ENCODE measurements at regions not wholly inside any gene's neighbourhood (a gene's known extent, or its start where the extent isn't known, plus 50 kb on each side); places are given as distances from the start of the nearest gene placed in this dataset.

- no peak for DNase-seq
Measured at GRCh38 chr12:76216585-76217472, 131.4 kb downstream of the BBS10 start.

DNA sequence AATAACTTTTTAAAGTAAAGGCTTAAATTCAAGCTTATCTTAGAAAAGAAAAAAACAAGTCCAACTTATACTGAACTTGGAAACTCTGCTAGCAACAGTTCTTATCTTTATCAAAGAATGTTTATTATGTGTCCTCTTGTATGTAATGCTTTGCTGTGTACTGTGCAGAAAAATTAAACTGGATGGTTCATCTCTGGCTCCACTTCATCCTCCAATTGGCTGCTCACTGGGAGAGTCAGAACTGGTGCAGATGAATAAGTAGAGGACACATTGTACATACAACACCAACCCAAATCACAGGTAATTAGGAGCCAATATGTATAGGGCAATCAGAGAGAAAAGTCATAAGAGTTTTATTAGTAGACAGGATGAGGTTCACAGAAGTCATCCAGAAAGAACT, 123.6 kb upstream of the NAP1L1 start:
- no peak for DNase-seq

DNA sequence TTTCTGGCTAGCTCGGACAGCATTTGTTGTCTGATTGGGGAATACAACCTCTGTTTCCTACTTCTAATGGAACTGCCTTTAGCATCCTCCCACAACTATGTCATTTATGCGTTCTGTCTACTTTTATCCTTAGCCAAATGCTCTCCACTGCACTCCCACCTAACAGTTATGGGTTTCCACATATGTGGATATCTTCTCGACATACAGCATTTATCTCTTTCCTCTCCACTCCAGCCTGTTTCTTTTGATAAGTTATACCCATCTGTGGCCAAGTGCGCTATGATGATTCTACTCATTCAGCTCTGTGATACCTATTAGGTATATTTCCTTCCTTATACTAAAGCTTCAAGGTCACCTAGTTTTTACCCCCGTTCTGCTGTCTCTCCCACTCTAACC, 122.2 kb upstream of the NAP1L1 start:
- DNase-seq, result no peak

DNA sequence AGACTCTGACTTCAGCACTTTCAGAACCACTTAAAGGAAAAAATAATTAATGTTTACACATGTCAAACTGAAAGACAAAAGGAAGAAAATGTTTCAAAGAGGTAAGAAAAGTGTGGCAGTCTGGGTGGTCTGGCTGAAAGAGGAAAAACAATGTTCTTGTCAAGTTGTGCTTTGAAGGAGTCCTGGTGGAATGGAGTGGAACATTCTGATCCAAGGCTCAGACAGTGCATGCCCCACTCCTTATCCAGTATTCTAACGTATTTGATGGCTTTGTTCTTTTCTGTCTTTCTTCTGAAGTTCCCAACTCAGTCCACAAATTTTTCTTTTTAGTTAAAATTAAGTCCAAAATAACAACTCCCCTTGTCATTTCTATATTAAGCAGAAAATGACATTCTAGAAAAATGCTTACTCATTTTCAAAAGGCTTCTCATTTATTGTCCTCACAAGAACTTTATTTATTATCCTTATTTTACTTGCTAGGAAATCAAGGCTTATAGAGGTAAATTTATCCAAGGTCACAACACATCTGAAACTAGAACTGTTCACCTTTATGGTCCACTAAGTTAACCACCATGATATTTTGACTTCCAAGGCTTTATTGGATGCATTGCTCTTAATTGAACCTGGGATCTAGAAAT, 121.7 kb upstream of the NAP1L1 start:
- DNase-seq, result no peak

DNA sequence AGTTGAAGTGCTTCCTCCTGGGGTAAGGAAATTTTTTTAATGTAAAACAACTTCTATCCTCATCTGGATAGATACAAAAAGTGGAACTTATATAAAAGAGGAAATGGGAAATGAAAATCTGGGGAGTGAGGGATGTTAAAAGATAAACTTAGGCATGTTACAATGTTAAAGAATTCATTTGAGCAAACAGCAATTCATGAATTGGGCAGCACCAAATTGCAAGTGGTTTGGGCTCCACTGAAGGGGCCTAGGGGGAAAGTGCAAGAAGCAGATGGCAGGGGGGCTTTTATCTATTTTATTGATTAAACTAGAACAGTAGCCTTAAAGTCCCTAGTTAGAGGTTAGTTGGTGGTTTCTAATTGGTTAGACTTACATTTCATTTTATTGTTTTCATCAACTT, 118.1 kb upstream of the NAP1L1 start:
- no peak for DNase-seq

DNA sequence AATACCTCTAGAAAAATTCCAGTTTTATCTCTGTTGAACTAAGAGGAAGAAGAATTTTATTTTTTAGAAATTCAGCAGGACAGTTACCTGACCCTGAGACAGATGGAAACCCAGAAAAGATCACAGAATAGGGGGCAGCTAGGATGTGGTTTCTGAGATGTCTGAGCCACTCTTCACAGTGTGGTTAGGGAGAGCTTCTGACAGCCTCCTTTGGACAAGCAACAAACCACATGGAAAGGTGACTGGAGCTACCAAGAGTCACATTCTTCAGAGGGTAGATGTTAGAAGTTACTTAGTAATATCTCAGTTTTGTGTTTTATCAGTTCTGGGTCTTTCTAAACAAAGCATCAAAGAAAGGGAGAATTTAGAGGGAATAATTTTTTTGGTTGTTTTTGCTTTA, 117.3 kb upstream of the NAP1L1 start:
- no peak for DNase-seq

- DNase-seq, result no peak
Measured at GRCh38 chr12:76201316-76201715, 116.8 kb upstream of the NAP1L1 start.

- DNase-seq, result no peak
Measured at GRCh38 chr12:76199808-76200207, 115.3 kb upstream of the NAP1L1 start.

DNA sequence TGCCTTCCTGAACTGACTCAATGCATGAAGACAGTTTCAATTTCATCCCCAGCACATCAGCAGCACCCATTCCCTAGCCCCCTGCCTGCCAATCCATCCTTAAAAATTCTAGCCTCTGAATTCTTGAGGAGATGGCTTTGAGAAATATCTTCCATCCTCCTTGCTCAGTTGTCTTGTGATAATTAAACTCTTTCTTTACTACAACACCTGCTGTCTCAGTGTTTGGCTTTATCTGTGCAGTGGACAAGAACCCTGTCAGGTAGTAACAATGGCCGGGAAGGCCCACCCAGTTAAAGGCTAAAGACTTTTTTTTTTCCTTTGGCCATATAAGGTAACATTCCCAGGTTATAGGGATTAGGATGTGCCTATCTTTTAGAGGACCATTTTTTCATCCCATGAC, 114.4 kb upstream of the NAP1L1 start:
- no peak for DNase-seq

GRCh38 chr12:76197283-76197682, 112.8 kb upstream of the NAP1L1 start:
- DNase-seq, result no peak

GRCh38 chr12:76195920-76196319, 111.4 kb upstream of the NAP1L1 start:
- DNase-seq, result no peak

- DNase-seq, result no peak
Measured at GRCh38 chr12:76194724-76195123, 110.2 kb upstream of the NAP1L1 start.

DNA sequence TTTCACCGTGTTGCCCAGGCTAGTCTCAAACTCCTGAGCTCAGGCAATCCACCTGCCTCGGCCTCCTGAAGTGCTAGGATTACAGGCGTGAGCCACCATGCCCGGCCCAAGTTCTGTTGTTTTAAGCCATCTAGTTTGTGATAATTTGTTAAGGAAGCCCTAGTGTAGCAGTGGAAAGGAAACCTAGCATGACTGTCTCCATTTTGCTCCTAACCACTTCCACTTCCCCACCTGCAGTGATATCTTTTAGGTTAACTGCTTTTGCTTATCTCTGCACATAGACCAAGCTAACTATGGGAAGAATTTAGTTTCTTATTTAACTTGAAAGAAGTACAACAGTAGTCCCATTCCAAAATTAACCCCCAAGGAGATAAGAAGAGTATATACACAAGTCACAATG, 109.5 kb upstream of the NAP1L1 start:
- DNase-seq, result no peak

- no peak for DNase-seq
Measured at GRCh38 chr12:76192416-76192815, 107.9 kb upstream of the NAP1L1 start.

GRCh38 chr12:76190299-76190698, 105.8 kb upstream of the NAP1L1 start:
- no peak for DNase-seq

GRCh38 chr12:76189851-76190250, 105.4 kb upstream of the NAP1L1 start:
- DNase-seq, result no peak

- no peak for DNase-seq
Measured at GRCh38 chr12:76187177-76187576, 102.7 kb upstream of the NAP1L1 start.

DNA sequence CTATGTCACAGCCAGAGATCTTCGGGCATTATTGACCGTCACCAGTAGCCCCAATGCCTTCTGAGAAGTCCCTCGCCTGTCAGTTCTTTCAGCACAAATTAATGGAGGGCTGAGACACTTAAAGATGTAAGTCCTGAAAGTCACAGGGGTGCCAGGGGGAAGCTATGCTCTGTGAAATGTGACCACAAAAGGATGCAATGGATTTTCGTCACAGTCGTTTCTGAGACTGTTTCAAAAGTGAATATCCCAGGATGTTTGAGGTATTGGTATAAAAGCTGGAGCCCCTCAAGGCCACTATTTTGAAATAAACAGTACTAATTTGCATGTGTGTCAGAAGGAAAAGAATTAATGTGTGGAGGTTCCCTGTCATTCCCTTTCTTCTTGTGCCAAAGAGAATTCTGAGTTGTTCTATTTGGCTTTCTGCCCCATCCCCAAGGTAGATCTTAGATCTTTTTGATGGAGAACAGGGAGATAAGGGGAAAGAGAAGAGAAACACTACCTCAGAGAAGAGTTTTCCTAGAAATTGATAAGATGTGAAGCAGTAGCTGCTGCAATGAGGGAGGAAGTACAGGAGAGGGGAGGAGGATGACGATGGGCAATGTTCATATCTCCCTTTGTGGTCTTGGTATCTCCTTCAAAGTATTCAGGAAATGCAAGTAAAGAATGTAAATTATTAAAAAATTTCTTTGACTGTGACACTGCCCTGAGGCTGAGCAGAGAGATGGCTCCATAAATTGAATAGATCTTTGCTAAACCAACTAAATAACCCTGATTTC, 101.8 kb upstream of the NAP1L1 start:
- DNase-seq, result no peak

GRCh38 chr12:76183459-76184186, 99.1 kb upstream of the NAP1L1 start:
- no peak for DNase-seq

DNA sequence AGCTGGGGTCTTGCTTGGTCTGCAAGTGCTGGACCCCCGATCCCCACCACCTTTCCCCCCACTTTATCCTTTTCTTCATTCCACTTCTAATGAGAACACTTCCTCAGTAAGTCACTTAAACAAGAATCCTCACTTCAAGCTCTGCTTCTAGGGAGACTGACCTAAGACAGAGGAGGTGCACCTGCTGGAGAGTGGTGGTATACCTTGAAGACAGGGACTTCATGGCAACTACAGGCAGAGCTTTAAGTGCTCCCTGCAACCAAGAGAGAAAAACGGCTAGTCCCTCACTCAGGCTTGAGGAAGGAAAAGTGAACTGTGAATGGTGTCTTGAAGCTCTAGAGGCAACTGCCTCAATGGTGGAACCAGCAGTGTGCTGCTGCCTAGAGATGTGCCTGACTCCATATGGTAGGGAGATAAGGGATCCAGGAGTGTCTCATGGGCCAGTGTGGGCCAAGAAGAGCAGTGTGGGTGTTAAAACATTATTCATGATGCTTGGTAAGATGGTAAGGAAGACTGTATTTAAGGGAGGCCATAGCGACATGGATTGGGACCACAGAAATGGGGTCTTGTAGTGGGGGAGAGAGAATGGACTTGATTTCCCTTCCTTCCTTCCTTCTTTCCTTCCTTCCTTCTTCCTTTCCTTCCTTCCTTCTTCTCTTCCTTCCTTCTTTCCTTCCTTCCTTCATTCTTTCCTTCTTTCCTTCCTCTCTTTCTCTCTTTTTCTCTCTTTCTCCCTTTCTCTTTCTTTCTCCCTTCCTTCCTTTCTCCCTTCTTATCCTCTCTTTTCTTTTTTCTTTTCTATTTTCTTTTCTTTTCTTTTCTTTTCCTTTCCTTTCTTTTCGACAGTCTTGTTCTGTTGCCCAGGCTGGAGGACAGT, 96.2 kb upstream of the NAP1L1 start:
- no peak for DNase-seq

GRCh38 chr12:76178452-76178851, 94.0 kb upstream of the NAP1L1 start:
- no peak for DNase-seq

- DNase-seq, result no peak
Measured at GRCh38 chr12:76177821-76178220, 93.3 kb upstream of the NAP1L1 start.

Measured in effector CD8-positive, alpha-beta T cell (primary cell).